H9 (cell line): ENCODE measurements at regions not wholly inside any gene's neighbourhood (a gene's known extent, or its start where the extent isn't known, plus 50 kb on each side); places are given as distances from the start of the nearest gene placed in this dataset.

Experiments used
- DNase-seq: peaks from one replicate; pipeline ENCODE4 v3.0.0-alpha.2; 2017
- H2AFZ ChIP-seq: one replicate; pipeline ENCODE4 v1.6.1; 2013; ENCODE audit warnings: mild to moderate bottlenecking, low read length, control low read depth, moderate library complexity
- H2AK5ac ChIP-seq: 2 replicates; pipeline ENCODE4 v1.6.1; 2013; ENCODE audit warnings: low read length, control low read depth, mixed read lengths; ENCODE audit not compliant: insufficient read length
- H2BK120ac ChIP-seq: one replicate; pipeline ENCODE4 v1.6.1; 2013; ENCODE audit warnings: low read depth, mild to moderate bottlenecking, low read length, control low read depth, inconsistent platforms; ENCODE audit not compliant: poor library complexity, severe bottlenecking
- H2BK12ac ChIP-seq: 2 replicates; pipeline ENCODE4 v1.6.1; 2013; ENCODE audit warnings: low read length, control low read depth, mixed read lengths, low read depth; ENCODE audit not compliant: insufficient read length
- H2BK15ac ChIP-seq: 2 replicates; pipeline ENCODE4 v1.6.1; 2013; ENCODE audit warnings: low read depth, low read length, control low read depth
- H2BK20ac ChIP-seq: one replicate; pipeline ENCODE4 v1.6.1; 2013; ENCODE audit warnings: low read depth, mild to moderate bottlenecking, low read length, control low read depth, inconsistent platforms; ENCODE audit not compliant: poor library complexity, severe bottlenecking
- H2BK5ac ChIP-seq: 2 replicates; pipeline ENCODE4 v1.6.1; 2013; ENCODE audit warnings: low read length, control low read depth, mixed read lengths; ENCODE audit not compliant: insufficient read length
- H3K14ac ChIP-seq: 2 replicates; pipeline ENCODE4 v1.6.1; 2013; ENCODE audit warnings: low read length, control low read depth; ENCODE audit not compliant: insufficient read depth
- H3K18ac ChIP-seq: 2 replicates; pipeline ENCODE4 v1.6.1; 2013; ENCODE audit warnings: low read depth, mild to moderate bottlenecking, mixed read lengths, low read length, control low read depth; ENCODE audit not compliant: insufficient read length
- H3K23ac ChIP-seq: 2 replicates; pipeline ENCODE4 v1.6.1; 2013; ENCODE audit warnings: low read length, control low read depth, mixed read lengths, low read depth; ENCODE audit not compliant: insufficient read length
- H3K23me2 ChIP-seq: 2 replicates; pipeline ENCODE4 v1.6.1; 2013; ENCODE audit warnings: low read depth, mild to moderate bottlenecking, mixed read lengths, low read length, control low read depth; ENCODE audit not compliant: insufficient read length, poor library complexity, severe bottlenecking
- H3K27ac ChIP-seq: 2 replicates; pipeline ENCODE4 v1.5.1; 2013; ENCODE audit warnings: low read length, control low read depth, mixed read lengths, low read depth; ENCODE audit not compliant: insufficient read length
- H3K27me3 ChIP-seq: 2 replicates; pipeline ENCODE4 v1.6.1; 2013; ENCODE audit warnings: low read length, control low read depth, inconsistent platforms; ENCODE audit not compliant: insufficient read depth
- H3K4ac ChIP-seq: 2 replicates; pipeline ENCODE4 v1.6.1; 2013; ENCODE audit warnings: low read depth, mild to moderate bottlenecking, control low read depth, inconsistent platforms, low read length, moderate library complexity
- H3K4me1 ChIP-seq: 2 replicates; pipeline ENCODE4 v1.6.1; 2013; ENCODE audit warnings: low read length, control low read depth, inconsistent platforms; ENCODE audit not compliant: insufficient read depth
- H3K4me2 ChIP-seq: 2 replicates; pipeline ENCODE4 v1.6.1; 2013; ENCODE audit warnings: low read length, control low read depth, mixed read lengths; ENCODE audit not compliant: insufficient read length, insufficient read depth
- H3K56ac ChIP-seq: 2 replicates; pipeline ENCODE4 v1.6.1; 2013; ENCODE audit warnings: low read depth, mild to moderate bottlenecking, mixed read lengths, low read length, control low read depth; ENCODE audit not compliant: insufficient read length
- H3K79me1 ChIP-seq: 2 replicates; pipeline ENCODE4 v1.6.1; 2013; ENCODE audit warnings: low read depth, mild to moderate bottlenecking, moderate library complexity, low read length, control low read depth, inconsistent platforms; ENCODE audit not compliant: insufficient read depth, poor library complexity, severe bottlenecking
- H3K79me2 ChIP-seq: 2 replicates; pipeline ENCODE4 v1.6.1; 2013; ENCODE audit warnings: low read length, control low read depth, inconsistent platforms; ENCODE audit not compliant: insufficient read depth
- H3K9ac ChIP-seq: 2 replicates; pipeline ENCODE4 v1.6.1; 2013; ENCODE audit warnings: low read length, control low read depth, mixed read lengths; ENCODE audit not compliant: insufficient read length; ENCODE audit errors: extremely low read depth
- H3K9me3 ChIP-seq: one replicate; pipeline ENCODE4 v1.6.1; 2013; ENCODE audit warnings: low read depth, low read length, inconsistent platforms; ENCODE audit not compliant: control insufficient read depth
- H3T11ph ChIP-seq: one replicate; pipeline ENCODE4 v1.6.1; 2013; ENCODE audit warnings: mild to moderate bottlenecking, low read length, control low read depth, inconsistent platforms
- H4K20me1 ChIP-seq: one replicate; pipeline ENCODE4 v1.6.1; 2013; ENCODE audit not compliant: control insufficient read depth, insufficient read length, insufficient read depth
- H4K5ac ChIP-seq: 2 replicates; pipeline ENCODE4 v1.6.1; 2013; ENCODE audit warnings: low read depth, mild to moderate bottlenecking, mixed read lengths, low read length, control low read depth; ENCODE audit not compliant: insufficient read length
- H4K8ac ChIP-seq: replicated peaks from 2 replicates; pipeline ENCODE4 v1.6.1; 2013; ENCODE audit warnings: low read length, control low read depth, mixed read lengths, low read depth; ENCODE audit not compliant: insufficient read length
- H4K91ac ChIP-seq: 2 replicates; pipeline ENCODE4 v1.6.1; 2013; ENCODE audit warnings: low read depth, mild to moderate bottlenecking, moderate library complexity, mixed read lengths, low read length, control low read depth; ENCODE audit not compliant: insufficient read length
- H3K27ac Mint-ChIP-seq, 3 experiments: 2 replicates in 2 of 3; 3 replicates in 1 of 3; pipeline ENCODE4 v1.8.0; 2020 to 2021; ENCODE audit warnings: mixed read lengths in 3 of 3, mild to moderate bottlenecking in 1 of 3, moderate library complexity in 1 of 3
- H3K27me3 Mint-ChIP-seq: 2 replicates; pipeline ENCODE4 v1.8.0; 2021; ENCODE audit warnings: low read depth, mild to moderate bottlenecking, moderate library complexity, mixed read lengths
- H3K36me3 Mint-ChIP-seq, 3 experiments: 2 replicates in 2 of 3; 3 replicates in 1 of 3; pipeline ENCODE4 v1.8.0; 2020 to 2021; ENCODE audit warnings: low read depth in 3 of 3, mixed read lengths in 3 of 3; ENCODE audit not compliant: insufficient read depth in 1 of 3
- H3K4me1 Mint-ChIP-seq, 2 experiments: 2 replicates each; pipeline ENCODE4 v1.8.0; 2020; ENCODE audit warnings: mixed read lengths in 2 of 2
- H3K4me3 Mint-ChIP-seq, 2 experiments: 2 replicates in 1 of 2; 3 replicates in 1 of 2; pipeline ENCODE4 v1.8.0; 2020 to 2021; ENCODE audit warnings: mild to moderate bottlenecking in 2 of 2, mixed read lengths in 2 of 2, moderate library complexity in 1 of 2
- H3K9me3 Mint-ChIP-seq, 2 experiments: 2 replicates in 1 of 2; 3 replicates in 1 of 2; pipeline ENCODE4 v1.8.0; 2020; ENCODE audit warnings: mild to moderate bottlenecking in 2 of 2, mixed read lengths in 2 of 2, moderate library complexity in 1 of 2
- TF ChIP-seq, protein P1 (sequence below): fragments of 200-600 bp; sonication (generic); conservative IDR thresholded peaks from 3 replicates; pipeline ENCODE4 v1.8.0; 2021; ENCODE audit warnings: antibody characterized with exemption, mild to moderate bottlenecking

- H3K9me3 Mint-ChIP-seq = peaks cover 19 to 58% of the 10 kb centered on the region in 2 experiments
- Histone ChIP-seq H2AK5ac (no peak overlapping the region), H3K9me3 (no peaks in the 10 kb centered on the region), H2BK12ac (no peak overlapping the region), H4K5ac (no peak overlapping the region), H3K23me2 (no peaks in the 10 kb centered on the region), H2BK120ac (no peak overlapping the region), H4K91ac (no peak overlapping the region), H3K4me2 (no peak overlapping the region), H3K27me3 (no peaks in the 10 kb centered on the region), H4K20me1 (no peaks in the 10 kb centered on the region), H2AFZ (no peak overlapping the region), H3K79me1 (no peaks in the 10 kb centered on the region), H2BK5ac (no peak overlapping the region), H3K23ac (no peak overlapping the region), H3K18ac (no peak overlapping the region), H4K8ac (no peak overlapping the region), H3K4ac (no peak overlapping the region), H2BK20ac (no peak overlapping the region), H3K56ac (no peak overlapping the region), H3K14ac (no peak overlapping the region), H3K9ac (no peak overlapping the region), H3K4me1 (no peaks in the 10 kb centered on the region), H2BK15ac (no peak overlapping the region), H3K79me2 (no peaks in the 10 kb centered on the region), H3K27ac (no peak overlapping the region), H3T11ph (no peak overlapping the region)
- peaks cover 0 to 10% (median 0%) of the 10 kb centered on the region in 3 experiments; a peak in 3 of 7 replicates for H3K36me3 Mint-ChIP-seq
- no peaks in the 10 kb centered on the region for H3K4me1 Mint-ChIP-seq
- DNase-seq = no peak
- H3K4me3 Mint-ChIP-seq = no peak overlapping the region
- TF ChIP-seq, protein P1, sequence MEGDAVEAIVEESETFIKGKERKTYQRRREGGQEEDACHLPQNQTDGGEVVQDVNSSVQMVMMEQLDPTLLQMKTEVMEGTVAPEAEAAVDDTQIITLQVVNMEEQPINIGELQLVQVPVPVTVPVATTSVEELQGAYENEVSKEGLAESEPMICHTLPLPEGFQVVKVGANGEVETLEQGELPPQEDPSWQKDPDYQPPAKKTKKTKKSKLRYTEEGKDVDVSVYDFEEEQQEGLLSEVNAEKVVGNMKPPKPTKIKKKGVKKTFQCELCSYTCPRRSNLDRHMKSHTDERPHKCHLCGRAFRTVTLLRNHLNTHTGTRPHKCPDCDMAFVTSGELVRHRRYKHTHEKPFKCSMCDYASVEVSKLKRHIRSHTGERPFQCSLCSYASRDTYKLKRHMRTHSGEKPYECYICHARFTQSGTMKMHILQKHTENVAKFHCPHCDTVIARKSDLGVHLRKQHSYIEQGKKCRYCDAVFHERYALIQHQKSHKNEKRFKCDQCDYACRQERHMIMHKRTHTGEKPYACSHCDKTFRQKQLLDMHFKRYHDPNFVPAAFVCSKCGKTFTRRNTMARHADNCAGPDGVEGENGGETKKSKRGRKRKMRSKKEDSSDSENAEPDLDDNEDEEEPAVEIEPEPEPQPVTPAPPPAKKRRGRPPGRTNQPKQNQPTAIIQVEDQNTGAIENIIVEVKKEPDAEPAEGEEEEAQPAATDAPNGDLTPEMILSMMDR = no peak
- H3K27me3 Mint-ChIP-seq = no peaks in the 10 kb centered on the region
- no peak overlapping the region for H3K27ac Mint-ChIP-seq
Observed at GRCh38 chr9:1581926-1582325, 433.2 kb upstream of the SMARCA2 start.
